T-cell (primary cell): ENCODE measurements at regions not wholly inside any gene's neighbourhood (a gene's known extent, or its start where the extent isn't known, plus 50 kb on each side); places are given as distances from the start of the nearest gene placed in this dataset.

ENCODE experiments used
- ATAC-seq, 4 experiments: fragments of 200-7000 bp in 3 of 4; fragments of 150-1000 bp in 1 of 4; cut with Tn5 transposase; replicated peaks in 1 of 4; 1 replicate in 3 of 4; 2 replicates in 1 of 4; pipeline ENCODE4 v1.10.0; 2021; ENCODE audit warnings: moderate library complexity in 3 of 4, mild to moderate bottlenecking in 2 of 4, moderate number of reproducible peaks in 1 of 4
- CTCF ChIA-PET, 2 donors: fragments of 300-600 bp; sonication (Branson Sonifier 250); formaldehyde crosslinking; loops; one replicate each; lab custom pipeline; 2022; ENCODE audit warnings: antibody characterized with exemption in 2 of 2; lab: Charles Lee
- POLR2A ChIA-PET, 2 donors: fragments of 300-600 bp; sonication (Branson Sonifier 250); formaldehyde crosslinking; loops; one replicate each; lab custom pipeline; 2022; ENCODE audit warnings: antibody characterized with exemption in 2 of 2; lab: Charles Lee
- DNase-seq, 35 experiments: peaks; one replicate each; pipeline versions ENCODE4 v3.0.0 to v3.0.0-alpha.2; 2013 to 2023
- H3K27ac ChIP-seq: one replicate; pipeline ENCODE4 v1.5.1; 2013; ENCODE audit warnings: low read length
- H3K27me3 ChIP-seq, 2 experiments: replicated peaks in 1 of 2; 1 replicate in 1 of 2; 2 replicates in 1 of 2; pipeline versions ENCODE4 v1.6.1 to v1.7.0; 2013; ENCODE audit warnings: low read length in 1 of 2, mixed read lengths in 1 of 2; ENCODE audit not compliant: control insufficient read depth in 2 of 2, insufficient read depth in 2 of 2; ENCODE audit errors: extremely low read depth in 1 of 2
- H3K36me3 ChIP-seq, 2 donors: 1 replicate in 1 of 2; 2 replicates in 1 of 2; pipeline versions ENCODE4 v1.6.1 to v1.7.0; 2013; ENCODE audit warnings: low read length in 1 of 2; ENCODE audit not compliant: control insufficient read depth in 2 of 2, insufficient read depth in 1 of 2; ENCODE audit errors: extremely low read depth in 1 of 2
- H3K4me1 ChIP-seq, 2 experiments: 1 replicate in 1 of 2; 2 replicates in 1 of 2; pipeline versions ENCODE4 v1.6.1 to v1.7.0; 2013; ENCODE audit warnings: low read length in 2 of 2, mixed read lengths in 1 of 2; ENCODE audit not compliant: insufficient read depth in 2 of 2, control insufficient read depth in 1 of 2; ENCODE audit errors: extremely low read depth in 1 of 2
- H3K4me3 ChIP-seq, 2 donors: 1 replicate in 1 of 2; 2 replicates in 1 of 2; pipeline versions ENCODE4 v1.5.1 to v1.7.0; 2013; ENCODE audit warnings: mild to moderate bottlenecking in 2 of 2, low read length in 1 of 2, moderate library complexity in 1 of 2; ENCODE audit not compliant: control insufficient read depth in 1 of 2; ENCODE audit errors: extremely low read depth in 1 of 2
- H3K9me3 ChIP-seq: 2 replicates; pipeline ENCODE4 v1.7.0; 2013
- H3K27ac Mint-ChIP-seq, 2 donors: one replicate each; pipeline ENCODE4 v1.8.0; 2020 to 2021; ENCODE audit warnings: mild to moderate bottlenecking in 2 of 2, mixed read lengths in 2 of 2
- H3K27me3 Mint-ChIP-seq, 2 donors: one replicate each; pipeline ENCODE4 v1.8.0; 2021 to 2022; ENCODE audit warnings: mixed read lengths in 2 of 2
- H3K36me3 Mint-ChIP-seq: one replicate; pipeline ENCODE4 v1.8.0; 2021; ENCODE audit warnings: mixed read lengths
- H3K4me1 Mint-ChIP-seq, 3 donors: one replicate each; pipeline ENCODE4 v1.8.0; 2020 to 2022; ENCODE audit warnings: mixed read lengths in 3 of 3, mild to moderate bottlenecking in 1 of 3
- H3K4me3 Mint-ChIP-seq, 3 donors: one replicate each; pipeline ENCODE4 v1.8.0; 2020 to 2022; ENCODE audit warnings: mild to moderate bottlenecking in 3 of 3, mixed read lengths in 3 of 3, moderate library complexity in 3 of 3
- H3K9me3 Mint-ChIP-seq, 3 donors: one replicate each; pipeline ENCODE4 v1.8.0; 2020 to 2022; ENCODE audit warnings: mixed read lengths in 3 of 3
- WGBS: methylation state at CpG from one replicate; pipeline ENCODE4 v1.1.5; 2013; ENCODE audit warnings: missing lambda C conversion rate; ENCODE audit not compliant: insufficient coverage; 5-methylcytosine and 5-hydroxymethylcytosine counted together

DNA sequence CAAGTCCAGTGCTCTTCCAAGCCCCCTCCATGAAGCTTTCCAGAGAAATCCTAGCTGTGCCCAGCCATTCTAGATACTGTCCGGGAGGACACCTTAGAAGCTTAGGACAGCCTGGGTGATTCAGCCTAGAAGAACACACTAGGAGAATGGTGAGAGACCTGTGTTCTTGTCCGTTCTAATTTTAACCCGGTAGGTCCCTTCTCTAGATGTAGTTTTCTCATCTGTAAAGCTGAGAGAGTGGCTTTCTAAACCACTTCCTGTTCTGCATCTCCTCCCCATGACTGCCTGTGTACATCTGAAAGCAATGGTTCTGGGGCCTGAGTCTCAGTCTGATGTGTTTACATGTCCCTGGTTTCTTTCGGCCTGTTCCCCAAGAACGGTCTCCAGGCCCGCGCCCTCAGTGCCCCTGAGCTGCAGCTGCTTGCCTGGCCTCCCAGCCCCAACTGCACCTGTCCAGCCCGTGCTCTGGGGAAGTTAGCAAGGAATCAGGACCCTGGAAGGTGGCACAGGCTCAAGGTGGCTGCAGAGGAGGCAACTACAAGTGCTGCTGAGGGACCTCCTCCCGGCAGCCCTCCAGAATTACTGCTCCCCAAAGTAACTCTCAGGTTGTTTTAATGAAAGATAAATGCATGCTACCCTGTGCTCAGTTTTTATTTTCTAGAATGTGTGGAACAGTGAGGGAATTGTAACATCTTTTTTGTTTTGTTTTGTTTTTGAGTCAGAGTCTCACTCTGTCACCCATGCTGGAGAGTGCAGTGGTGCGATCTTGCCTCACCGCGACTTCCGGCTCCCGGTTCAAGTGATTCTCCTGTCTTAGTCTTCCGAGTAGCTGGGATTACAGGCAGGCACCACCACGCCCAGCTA, 105.9 kb downstream of the LBH start:
- no peaks in the 10 kb centered on the region for H3K27me3 Mint-ChIP-seq

GRCh38 chr2:30338475-30338874, 107.1 kb downstream of the LBH start:
- POLR2A ChIA-PET: no interaction called here
- peak overlapping the region in 1 of 3 donors; percentile 78 for H3K4me3 Mint-ChIP-seq

More for the DNA sequence above, 105.9 kb downstream of the LBH start:
- Histone ChIP-seq H3K9me3 (no peaks in the 10 kb centered on the region), H3K36me3 (no peaks in the 10 kb centered on the region), H3K27me3 (no peaks in the 10 kb centered on the region), H3K27ac (peak overlapping the region; percentile 91), H3K4me1 (peaks cover 60 to 72% of the 10 kb centered on the region in 2 experiments), H3K4me3 (peak overlapping the region; percentile 1 to 33)
- Mint-ChIP-seq H3K27ac (peak overlapping the region; percentile 98 to 99), H3K4me3 (peak overlapping the region; percentile 70 to 78 (median 76)), H3K36me3 (peaks cover 3% of the 10 kb centered on the region), H3K4me1 (peaks cover 79 to 86% (median 85%) of the 10 kb centered on the region in 3 donors), H3K9me3 (peaks cover 3% of the 10 kb centered on the region in 3 donors)
- ChIA-PET POLR2A (interaction anchor here in 1 of 2 donors (0.5 to 0.7 kb wide), 2 partner anchors 9 to 20 kb away, joined by 3 to 4 read pairs; no protein-coding TSS in a partner anchor), CTCF (interaction anchor here (0.5 to 1.2 kb wide), 5 partner anchors 73 to 374 kb away, joined by 3 to 8 read pairs (median 4); no protein-coding TSS in a partner anchor)
- 0% methylated on average over 10 of the region's 16 CpGs for WGBS
- ATAC-seq (peak; percentile 85 to 90 (median 88)), DNase-seq (peak; percentile 19 to 77 (median 36))

GRCh38 chr2:30339071-30339470, 107.7 kb downstream of the LBH start:
- WGBS: 87% methylated on average over 4 of the region's 4 CpGs

More at GRCh38 chr2:30338475-30338874, 107.1 kb downstream of the LBH start:
- H3K4me3 ChIP-seq: no peak overlapping the region
- no peaks in the 10 kb centered on the region for H3K9me3 ChIP-seq
- Mint-ChIP-seq H3K27ac (peak overlapping the region; percentile 98 to 99), H3K9me3 (peaks cover 4 to 10% (median 8%) of the 10 kb centered on the region in 3 donors), H3K36me3 (peaks cover 9% of the 10 kb centered on the region), H3K27me3 (no peaks in the 10 kb centered on the region), H3K4me1 (peaks cover 71 to 75% (median 73%) of the 10 kb centered on the region in 3 donors)
- no peak for ATAC-seq
- peaks cover 49 to 59% of the 10 kb centered on the region in 2 experiments for H3K4me1 ChIP-seq
- peak overlapping the region; percentile 91 for H3K27ac ChIP-seq
- no peak for DNase-seq
- H3K27me3 ChIP-seq: no peaks in the 10 kb centered on the region
- 95% methylated on average over 2 of the region's 3 CpGs for WGBS
- CTCF ChIA-PET: no interaction called here
- H3K36me3 ChIP-seq: no peaks in the 10 kb centered on the region

GRCh38 chr2:30341500-30342267, 105.4 kb upstream of the LCLAT1 start:
- H3K4me1 Mint-ChIP-seq: peaks cover 38 to 42% (median 41%) of the 10 kb centered on the region in 3 donors
- H3K9me3 ChIP-seq: no peaks in the 10 kb centered on the region
- H3K4me3 ChIP-seq: no peak overlapping the region
- ChIA-PET POLR2A (interaction anchor here in 1 of 2 donors (0.6 to 0.7 kb wide), 2 partner anchors 21 to 202 kb away, joined by 3 to 11 read pairs; no protein-coding TSS in a partner anchor), CTCF (no interaction called here)
- DNase-seq (no peak), ATAC-seq (no peak)
- H3K27me3 ChIP-seq: no peaks in the 10 kb centered on the region
- H3K27ac Mint-ChIP-seq: peak overlapping the region in 1 of 2 donors; percentile 44
- 93% methylated on average over 6 of the region's 8 CpGs for WGBS
- H3K27ac ChIP-seq: no peak overlapping the region
- no peaks in the 10 kb centered on the region for H3K36me3 ChIP-seq
- no peaks in the 10 kb centered on the region for H3K27me3 Mint-ChIP-seq
- H3K4me3 Mint-ChIP-seq: no peak overlapping the region
- peaks cover 17 to 27% of the 10 kb centered on the region in 2 experiments for H3K4me1 ChIP-seq
- peaks cover 4 to 13% (median 8%) of the 10 kb centered on the region in 3 donors for H3K9me3 Mint-ChIP-seq
- peaks cover 9% of the 10 kb centered on the region for H3K36me3 Mint-ChIP-seq

More at GRCh38 chr2:30339071-30339470, 107.7 kb downstream of the LBH start:
- Mint-ChIP-seq H3K27me3 (no peaks in the 10 kb centered on the region), H3K4me3 (peak overlapping the region in 1 of 3 donors; percentile 78), H3K4me1 (peaks cover 65 to 69% (median 67%) of the 10 kb centered on the region in 3 donors), H3K27ac (peak overlapping the region; percentile 98 to 99), H3K36me3 (peaks cover 9% of the 10 kb centered on the region), H3K9me3 (peaks cover 4 to 13% (median 8%) of the 10 kb centered on the region in 3 donors)
- Histone ChIP-seq H3K27ac (peak overlapping the region; percentile 91), H3K4me3 (no peak overlapping the region), H3K9me3 (no peaks in the 10 kb centered on the region), H3K36me3 (no peaks in the 10 kb centered on the region), H3K27me3 (no peaks in the 10 kb centered on the region), H3K4me1 (peaks cover 43 to 53% of the 10 kb centered on the region in 2 experiments)
- ATAC-seq (no peak), DNase-seq (no peak)
- ChIA-PET POLR2A (interaction anchor here in 1 of 2 donors (0.5 kb wide), 1 partner anchor 359 kb away, joined by 3 read pairs; no protein-coding TSS in a partner anchor), CTCF (no interaction called here)

GRCh38 chr2:30346471-30347169, 100.4 kb upstream of the LCLAT1 start:
- ATAC-seq (no peak), DNase-seq (no peak)
- Histone ChIP-seq H3K27ac (no peak overlapping the region), H3K36me3 (no peaks in the 10 kb centered on the region), H3K9me3 (no peaks in the 10 kb centered on the region), H3K4me3 (no peak overlapping the region), H3K4me1 (no peaks in the 10 kb centered on the region), H3K27me3 (no peaks in the 10 kb centered on the region)
- H3K27me3 Mint-ChIP-seq: no peaks in the 10 kb centered on the region
- peaks cover 9% of the 10 kb centered on the region for H3K36me3 Mint-ChIP-seq
- H3K4me3 Mint-ChIP-seq: no peak overlapping the region
- WGBS: 82% methylated on average over 16 of the region's 21 CpGs
- ChIA-PET CTCF (no interaction called here), POLR2A (interaction anchor here in 1 of 2 donors (0.8 kb wide), 1 partner anchor 138 kb away, joined by 6 read pairs; no protein-coding TSS in a partner anchor)
- peaks cover 4 to 7% (median 6%) of the 10 kb centered on the region in 3 donors for H3K4me1 Mint-ChIP-seq
- H3K9me3 Mint-ChIP-seq: peaks cover 4 to 13% (median 8%) of the 10 kb centered on the region in 3 donors
- H3K27ac Mint-ChIP-seq: no peak overlapping the region
